Thoracic aorta (tissue), 2 donors: ENCODE measurements at regions not wholly inside any gene's neighbourhood (a gene's known extent, or its start where the extent isn't known, plus 50 kb on each side); places are given as distances from the start of the nearest gene placed in this dataset.

Experiments used
- ATAC-seq: fragments of 150-250 bp; one replicate; pipeline ENCODE4 v1.8.0; 2017; ENCODE audit warnings: low read depth; ENCODE audit not compliant: insufficient number of reproducible peaks, low FRiP score
- DNase-seq: peaks from one replicate; pipeline ENCODE4 v3.0.0-alpha.2; 2020; ENCODE audit warnings: low spot score
- H3K27ac ChIP-seq, 2 donors: fragments of 200-600 bp; sonication (generic); 1 replicate in 1 of 2; 2 replicates in 1 of 2; pipeline ENCODE4 v1.5.1; 2016; ENCODE audit warnings: mild to moderate bottlenecking in 2 of 2, moderate library complexity in 2 of 2
- H3K27me3 ChIP-seq: fragments of 200-600 bp; sonication (generic); replicated peaks from 2 replicates; pipeline ENCODE4 v1.6.0; 2016; ENCODE audit warnings: mild to moderate bottlenecking; ENCODE audit not compliant: insufficient read depth
- H3K36me3 ChIP-seq: fragments of 200-600 bp; sonication (generic); one replicate; pipeline ENCODE4 v1.5.1; 2016
- H3K4me1 ChIP-seq, 2 donors: fragments of 200-600 bp; sonication (generic); 1 replicate in 1 of 2; 2 replicates in 1 of 2; pipeline versions ENCODE4 v1.5.1 to v1.6.0; 2016; ENCODE audit warnings: low read depth in 2 of 2, mild to moderate bottlenecking in 1 of 2; ENCODE audit not compliant: control insufficient read depth in 1 of 2
- H3K4me3 ChIP-seq: fragments of 200-600 bp; sonication (generic); 2 replicates; pipeline ENCODE4 v1.5.1; 2016; ENCODE audit warnings: mild to moderate bottlenecking
- H3K9me3 ChIP-seq: fragments of 200-600 bp; sonication (generic); 2 replicates; pipeline ENCODE4 v1.5.1; 2016
- TF ChIP-seq, protein P1 (sequence below): fragments of 200-600 bp; sonication (generic); IDR thresholded peaks from one replicate; pipeline ENCODE4 v1.5.1; 2019; ENCODE audit warnings: antibody characterized with exemption

DNA sequence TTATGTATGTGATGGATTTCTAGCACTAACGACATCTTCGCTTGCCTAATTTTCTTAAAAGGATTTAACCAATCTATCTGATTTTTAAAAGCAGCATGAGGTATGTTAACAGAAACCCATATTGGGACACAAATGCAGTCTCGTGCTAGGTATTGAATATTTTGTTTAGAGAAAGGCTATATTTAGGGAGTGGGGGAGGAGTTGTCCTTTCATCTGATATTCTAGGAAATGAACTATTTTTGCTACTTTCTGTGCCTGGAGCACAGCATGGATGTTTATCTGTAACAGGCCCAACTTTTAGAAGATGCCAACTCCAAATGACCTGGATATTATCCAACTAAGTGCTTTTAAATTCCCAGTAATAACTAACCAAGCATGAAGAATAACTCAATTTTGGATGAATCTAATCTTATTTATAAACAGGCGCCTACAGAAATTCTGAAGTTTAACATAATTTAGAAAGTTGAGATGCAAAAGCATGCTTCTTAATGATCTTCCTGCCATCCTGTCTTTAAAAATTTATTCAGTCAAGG, 317.1 kb upstream of the CHD6 start:
- DNase-seq (no peak), ATAC-seq (no peak)
- TF ChIP-seq, protein P1, sequence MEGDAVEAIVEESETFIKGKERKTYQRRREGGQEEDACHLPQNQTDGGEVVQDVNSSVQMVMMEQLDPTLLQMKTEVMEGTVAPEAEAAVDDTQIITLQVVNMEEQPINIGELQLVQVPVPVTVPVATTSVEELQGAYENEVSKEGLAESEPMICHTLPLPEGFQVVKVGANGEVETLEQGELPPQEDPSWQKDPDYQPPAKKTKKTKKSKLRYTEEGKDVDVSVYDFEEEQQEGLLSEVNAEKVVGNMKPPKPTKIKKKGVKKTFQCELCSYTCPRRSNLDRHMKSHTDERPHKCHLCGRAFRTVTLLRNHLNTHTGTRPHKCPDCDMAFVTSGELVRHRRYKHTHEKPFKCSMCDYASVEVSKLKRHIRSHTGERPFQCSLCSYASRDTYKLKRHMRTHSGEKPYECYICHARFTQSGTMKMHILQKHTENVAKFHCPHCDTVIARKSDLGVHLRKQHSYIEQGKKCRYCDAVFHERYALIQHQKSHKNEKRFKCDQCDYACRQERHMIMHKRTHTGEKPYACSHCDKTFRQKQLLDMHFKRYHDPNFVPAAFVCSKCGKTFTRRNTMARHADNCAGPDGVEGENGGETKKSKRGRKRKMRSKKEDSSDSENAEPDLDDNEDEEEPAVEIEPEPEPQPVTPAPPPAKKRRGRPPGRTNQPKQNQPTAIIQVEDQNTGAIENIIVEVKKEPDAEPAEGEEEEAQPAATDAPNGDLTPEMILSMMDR: no peak
- no peak overlapping the region for H3K4me3 ChIP-seq
- H3K27me3 ChIP-seq: no peaks in the 10 kb centered on the region
- no peaks in the 10 kb centered on the region for H3K36me3 ChIP-seq
- H3K4me1 ChIP-seq: peaks cover 0 to 6% of the 10 kb centered on the region in 2 donors
- no peaks in the 10 kb centered on the region for H3K9me3 ChIP-seq
- H3K27ac ChIP-seq: no peak overlapping the region

DNA sequence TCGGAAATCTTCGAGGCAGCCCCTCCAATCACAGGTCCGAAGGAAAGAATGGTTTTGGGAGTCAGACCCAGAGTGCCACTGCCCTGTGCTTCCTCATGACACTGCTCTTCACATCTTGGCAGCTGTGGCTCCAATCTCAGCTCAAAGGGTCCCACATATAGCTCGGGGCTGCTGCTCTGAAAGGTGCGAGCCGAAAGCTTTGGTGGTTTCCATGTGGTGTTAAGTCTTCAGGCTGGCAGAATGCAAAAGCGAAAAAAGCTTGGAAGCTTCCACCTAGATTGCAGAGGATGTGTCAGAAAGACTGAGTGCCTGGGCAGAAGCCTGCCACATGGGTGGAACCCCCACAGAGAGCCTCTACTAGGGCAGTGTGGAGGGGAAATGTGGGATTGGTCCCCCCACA, 314.3 kb upstream of the CHD6 start:
- no peaks in the 10 kb centered on the region for H3K9me3 ChIP-seq
- ATAC-seq: no peak
- H3K27me3 ChIP-seq: no peaks in the 10 kb centered on the region

DNA sequence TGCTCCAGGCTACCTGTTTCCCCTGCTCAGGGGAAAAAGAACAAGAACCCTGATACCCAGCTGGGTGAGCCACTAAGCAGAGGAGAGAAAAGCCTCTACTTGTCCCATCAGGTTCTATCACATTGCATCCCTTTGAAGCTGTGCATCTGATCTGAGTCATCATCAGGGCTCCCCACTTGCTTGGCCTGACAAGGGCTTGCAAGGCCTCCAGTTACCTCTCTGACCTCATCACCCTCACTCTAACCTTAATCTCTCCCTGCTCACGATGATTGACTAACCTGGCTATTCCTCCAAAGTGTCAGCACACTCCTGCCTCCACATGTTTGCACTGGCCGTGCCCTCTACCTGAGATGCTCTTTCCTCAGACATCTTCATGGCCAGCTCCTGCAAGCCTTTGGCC, 309.5 kb upstream of the CHD6 start:
- no peaks in the 10 kb centered on the region for H3K27me3 ChIP-seq
- no peaks in the 10 kb centered on the region for H3K36me3 ChIP-seq
- no peaks in the 10 kb centered on the region for H3K9me3 ChIP-seq
- DNase-seq: no peak
- ATAC-seq: no peak
- no peak overlapping the region for H3K4me3 ChIP-seq
- TF ChIP-seq, protein P1: no peak
- no peak overlapping the region for H3K27ac ChIP-seq
- no peaks in the 10 kb centered on the region for H3K4me1 ChIP-seq

More for the DNA sequence above, 314.3 kb upstream of the CHD6 start:
- Histone ChIP-seq H3K4me1 (peaks cover 0 to 6% of the 10 kb centered on the region in 2 donors), H3K27ac (no peak overlapping the region), H3K4me3 (no peak overlapping the region), H3K36me3 (no peaks in the 10 kb centered on the region)
- no peak for DNase-seq
- TF ChIP-seq, protein P1: no peak

DNA sequence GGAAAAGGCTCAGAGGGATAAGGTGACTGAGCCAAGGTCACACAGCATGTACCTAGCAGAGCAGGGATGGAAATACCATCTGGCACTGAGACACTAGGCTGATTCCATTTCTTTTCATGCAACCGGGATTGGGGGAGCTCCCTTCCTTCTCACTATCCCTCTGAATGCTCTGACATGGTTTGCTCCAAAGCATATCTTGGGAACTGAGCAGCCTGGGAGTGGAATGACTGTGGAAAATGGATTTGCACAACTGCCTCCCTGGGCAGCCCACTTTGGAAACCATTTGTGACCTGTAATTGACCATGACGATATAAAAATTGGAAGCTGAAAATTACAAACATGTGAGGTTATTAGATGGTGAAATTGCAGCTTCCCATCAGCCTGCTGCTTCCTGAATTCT, 309.0 kb upstream of the CHD6 start:
- H3K4me1 ChIP-seq: no peaks in the 10 kb centered on the region
- no peaks in the 10 kb centered on the region for H3K9me3 ChIP-seq
- no peak overlapping the region for H3K27ac ChIP-seq
- DNase-seq: no peak
- TF ChIP-seq, protein P1: no peak
- H3K4me3 ChIP-seq: no peak overlapping the region
- ATAC-seq: no peak
- no peaks in the 10 kb centered on the region for H3K36me3 ChIP-seq
- no peaks in the 10 kb centered on the region for H3K27me3 ChIP-seq

DNA sequence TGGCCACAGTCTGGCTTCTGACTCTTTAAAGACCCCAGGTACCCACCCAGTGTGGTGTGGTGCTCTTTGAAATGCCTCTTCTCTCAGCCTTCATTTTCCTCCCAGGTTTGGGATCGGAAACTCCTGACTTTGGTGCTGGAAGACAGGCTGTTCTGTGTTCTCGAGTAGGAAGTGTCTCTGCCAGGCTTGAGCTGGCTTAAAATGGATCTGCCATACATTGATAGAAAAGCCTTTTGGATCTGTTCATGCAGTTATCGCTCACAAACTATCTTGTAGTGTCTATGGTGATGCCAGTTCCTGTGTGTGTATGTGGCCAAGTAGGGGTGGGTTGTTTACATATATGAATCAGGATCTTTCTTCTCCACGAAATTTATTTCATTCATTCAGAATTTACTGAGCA, 307.3 kb upstream of the CHD6 start:
- Histone ChIP-seq H3K4me1 (no peaks in the 10 kb centered on the region), H3K4me3 (no peak overlapping the region), H3K9me3 (no peaks in the 10 kb centered on the region), H3K27me3 (no peaks in the 10 kb centered on the region), H3K36me3 (no peaks in the 10 kb centered on the region), H3K27ac (no peak overlapping the region)
- TF ChIP-seq, protein P1: no peak
- DNase-seq (no peak), ATAC-seq (no peak)
